A549 (cell line): ENCODE measurements at regions not wholly inside any gene's neighbourhood (a gene's known extent, or its start where the extent isn't known, plus 50 kb on each side); places are given as distances from the start of the nearest gene placed in this dataset.
"Not testable (repeated sequence)": the region's sequence is repeated elsewhere in the genome, so short reads cannot be mapped to it uniquely, and the experiment has no call there.

ENCODE experiments used
- ATAC-seq, 2 experiments: fragments of 200-7000 bp in 1 of 2; fragments of >200 bp in 1 of 2; cut with Nextera tagmentation in 1 of 2; cut with Tn5 transposase in 1 of 2; 3 replicates each; pipeline versions ENCODE4 v1.8.0 to v1.9.1; 2018 to 2020; ENCODE audit warnings: mild to moderate bottlenecking in 1 of 2, moderate library complexity in 1 of 2
- CTCF ChIA-PET: fragments of 300-600 bp; sonication (Branson Sonifier 250); formaldehyde crosslinking; extraction: SDS; loops from one replicate; lab custom pipeline; 2021; ENCODE audit warnings: antibody characterized with exemption, inconsistent platforms; lab: Yijun Ruan, JAX
- POLR2A ChIA-PET: fragments of 350-600 bp; formaldehyde crosslinking; extraction: SDS; loops from one replicate; lab custom pipeline; 2021; ENCODE audit warnings: antibody characterized with exemption, inconsistent platforms; lab: Yijun Ruan, JAX
- DNase-seq, 2 experiments: peaks; one replicate each; pipeline versions ENCODE4 v3.0.0 to v3.0.0-alpha.2; 2011 to 2016; ENCODE audit warnings: low read depth in 1 of 2, low spot score in 1 of 2
- FAIRE-seq: peaks from 2 replicates; lab custom pipeline; 2011; peaks lifted over from hg19 to GRCh38; lab: Jason Lieb, UNC
- H3K27ac ChIP-seq, 2 experiments: fragments of >200 bp; sonication (Bioruptor Twin); formaldehyde crosslinking; 3 replicates each; pipeline ENCODE4 v1.5.1; 2016 to 2017
- H3K4me1 ChIP-seq: fragments of >200 bp; sonication (Bioruptor Twin); formaldehyde crosslinking; 3 replicates; pipeline ENCODE4 v1.6.1; 2016
- H3K4me2 ChIP-seq: fragments of >200 bp; sonication (Bioruptor Twin); formaldehyde crosslinking; 3 replicates; pipeline ENCODE4 v1.6.1; 2016
- H3K4me3 ChIP-seq: fragments of >200 bp; sonication (Bioruptor Twin); formaldehyde crosslinking; 3 replicates; pipeline ENCODE4 v1.5.1; 2016
- H3K9me3 ChIP-seq: fragments of >200 bp; sonication (Bioruptor Twin); formaldehyde crosslinking; 3 replicates; pipeline ENCODE4 v1.6.1; 2016
- ATOH8 ChIP-seq: fragments of 250-450 bp; sonication (Bioruptor Pico); IDR thresholded peaks from 2 replicates; pipeline ENCODE4 v1.5.0; 2020; ENCODE audit warnings: low read depth, mild to moderate bottlenecking, moderate library complexity
- CBX2 ChIP-seq: fragments of 200-600 bp; sonication (generic); IDR thresholded peaks from 2 replicates; pipeline ENCODE4 v1.6.1; 2016; ENCODE audit warnings: low read depth, mild to moderate bottlenecking, borderline replicate concordance
- E2F6 ChIP-seq: IDR thresholded peaks from 2 replicates; pipeline ENCODE4 v1.6.1; 2012; ENCODE audit warnings: low read depth, borderline replicate concordance
- FOSB ChIP-seq: fragments of 250-450 bp; sonication (Bioruptor Pico); IDR thresholded peaks from 2 replicates; pipeline ENCODE4 v1.5.0; 2020; ENCODE audit warnings: mild to moderate bottlenecking, moderate library complexity
- FOXS1 ChIP-seq: fragments of 250-450 bp; sonication (Bioruptor Pico); IDR thresholded peaks from 2 replicates; pipeline ENCODE4 v1.5.0; 2020; ENCODE audit warnings: mild to moderate bottlenecking, moderate library complexity
- GATA3 ChIP-seq: IDR thresholded peaks from 2 replicates; pipeline ENCODE4 v1.6.1; 2012; ENCODE audit warnings: borderline replicate concordance
- HEYL ChIP-seq: fragments of 250-450 bp; sonication (Bioruptor Pico); IDR thresholded peaks from 2 replicates; pipeline ENCODE4 v1.8.0; 2021; ENCODE audit warnings: mild to moderate bottlenecking, moderate library complexity
- HOXB13 ChIP-seq: fragments of 250-450 bp; sonication (Bioruptor Pico); IDR thresholded peaks from 2 replicates; pipeline ENCODE4 v1.5.0; 2020; ENCODE audit warnings: low read depth, mild to moderate bottlenecking, moderate library complexity
- JUNB ChIP-seq: fragments of >200 bp; sonication (Bioruptor Twin); formaldehyde crosslinking; IDR thresholded peaks from 2 replicates; pipeline ENCODE4 v1.6.1; 2016
- KDM5A ChIP-seq: fragments of 200-600 bp; sonication (generic); IDR thresholded peaks from 2 replicates; pipeline ENCODE4 v1.6.1; 2016; ENCODE audit warnings: antibody characterized with exemption, mild to moderate bottlenecking
- MAZ ChIP-seq: fragments of 150-350 bp; IDR thresholded peaks from 2 replicates; pipeline ENCODE4 v1.6.1; 2014; ENCODE audit warnings: antibody characterized with exemption, low read depth, low read length, borderline replicate concordance
- NFE2L2 ChIP-seq: fragments of 150-350 bp; conservative IDR thresholded peaks from 2 replicates; pipeline ENCODE4 v1.6.1; 2014; ENCODE audit warnings: low read length
- NPAS2 ChIP-seq: fragments of 250-450 bp; sonication (Bioruptor Pico); IDR thresholded peaks from 2 replicates; pipeline ENCODE4 v1.8.0; 2022; ENCODE audit warnings: mild to moderate bottlenecking, moderate library complexity, borderline replicate concordance
- PBX3 ChIP-seq: IDR thresholded peaks from 2 replicates; pipeline ENCODE4 v1.6.1; 2012
- PHF8 ChIP-seq: fragments of 200-600 bp; sonication (generic); IDR thresholded peaks from 2 replicates; pipeline ENCODE4 v1.6.1; 2016; ENCODE audit warnings: low read depth, mild to moderate bottlenecking, antibody characterized with exemption, moderate library complexity, borderline replicate concordance
- POLR2A ChIP-seq: IDR thresholded peaks from 2 replicates; pipeline ENCODE4 v1.6.1; 2012; ENCODE audit warnings: mild to moderate bottlenecking, low read length
- RAD21 ChIP-seq, 2 experiments: fragments of >200 bp in 1 of 2; sonication (Bioruptor Twin) in 1 of 2; formaldehyde crosslinking in 1 of 2; IDR thresholded peaks in 1 of 2; conservative IDR thresholded peaks in 1 of 2; 2 replicates in 1 of 2; 3 replicates in 1 of 2; pipeline ENCODE4 v1.6.1; 2012 to 2018; ENCODE audit warnings: inconsistent platforms in 1 of 2
- RARB ChIP-seq: fragments of 250-450 bp; sonication (Bioruptor Pico); IDR thresholded peaks from 2 replicates; pipeline ENCODE4 v1.8.0; 2021; ENCODE audit warnings: mild to moderate bottlenecking, moderate library complexity
- RFX5 ChIP-seq: fragments of 450-650 bp; IDR thresholded peaks from 2 replicates; pipeline ENCODE4 v1.7.1; 2014; ENCODE audit warnings: antibody characterized with exemption, mild to moderate bottlenecking, moderate library complexity
- RNF2 ChIP-seq: fragments of 200-600 bp; sonication (generic); IDR thresholded peaks from 2 replicates; pipeline ENCODE4 v1.6.1; 2016; ENCODE audit warnings: low read depth, mild to moderate bottlenecking, antibody characterized with exemption, moderate library complexity, borderline replicate concordance
- SMC3 ChIP-seq: fragments of >200 bp; sonication (Bioruptor Twin); formaldehyde crosslinking; IDR thresholded peaks from 3 replicates; pipeline ENCODE4 v1.6.1; 2018; ENCODE audit warnings: inconsistent platforms
- ZNF302 ChIP-seq: fragments of 250-450 bp; sonication (Bioruptor Pico); IDR thresholded peaks from 2 replicates; pipeline ENCODE4 v1.9.0; 2021; ENCODE audit warnings: inconsistent platforms, mild to moderate bottlenecking, moderate library complexity
- ZSCAN20 ChIP-seq: fragments of 250-450 bp; sonication (Bioruptor Pico); IDR thresholded peaks from 2 replicates; pipeline ENCODE4 v1.8.0; 2022; ENCODE audit warnings: mild to moderate bottlenecking, moderate library complexity
- WGBS: methylation state at CpG from one replicate; pipeline ENCODE4 v1.1.6; 2017; ENCODE audit errors: missing lambda C conversion rate; 5-methylcytosine and 5-hydroxymethylcytosine counted together

GRCh38 chr1:65550306-65551010 is 130.0 kb downstream of the LEPR start:
- ATAC-seq, POLR2A ChIA-PET, DNase-seq, H3K4me2 ChIP-seq, H3K4me1 ChIP-seq, H3K4me3 ChIP-seq, CTCF ChIA-PET, H3K9me3 ChIP-seq, H3K27ac ChIP-seq, FAIRE-seq: not testable (repeated sequence)
- 72% methylated on average over 22 of the region's 25 CpGs for WGBS

GRCh38 chr1:65552484-65552883 is 132.0 kb downstream of the LEPR start:
- WGBS: 52% methylated on average over 2 of the region's 2 CpGs
- CTCF ChIA-PET, DNase-seq, ATAC-seq, H3K4me2 ChIP-seq, H3K9me3 ChIP-seq, FAIRE-seq, H3K27ac ChIP-seq, H3K4me1 ChIP-seq, H3K4me3 ChIP-seq, POLR2A ChIA-PET: not testable (repeated sequence)

- FAIRE-seq, ATAC-seq, CTCF ChIA-PET, H3K4me3 ChIP-seq, DNase-seq, H3K27ac ChIP-seq, POLR2A ChIA-PET, H3K4me2 ChIP-seq, H3K4me1 ChIP-seq, H3K9me3 ChIP-seq: not testable (repeated sequence)
- WGBS: 57% methylated on average over 5 of the region's 6 CpGs
These were observed 133.8 kb downstream of the LEPR start for GRCh38 chr1:65554086-65554764.

GRCh38 chr1:65554829-65555228 is 134.4 kb downstream of the LEPR start:
- FAIRE-seq: no peak
- H3K4me2 ChIP-seq: no peak overlapping the region
- no peaks in the 10 kb centered on the region for H3K4me1 ChIP-seq
- 54% methylated on average over 5 of the region's 8 CpGs for WGBS
- H3K27ac ChIP-seq: no peak overlapping the region
- TF ChIP-seq PBX3 (no peak), ZNF302 (CRISPR knock-in tag) (no peak), RARB (CRISPR knock-in tag) (no peak), GATA3 (no peak), ZSCAN20 (CRISPR knock-in tag) (no peak), FOXS1 (CRISPR knock-in tag) (no peak), FOSB (CRISPR knock-in tag) (no peak), SMC3 (no peak), E2F6 (no peak), KDM5A (no peak)
- TF ChIP-seq, all 56 proteins: peak for 0
- POLR2A ChIA-PET: no interaction called here
- Histone ChIP-seq H3K9me3 (no peaks in the 10 kb centered on the region), H3K4me3 (no peak overlapping the region)
- ATAC-seq (no peak), DNase-seq (no peak)
- CTCF ChIA-PET: no interaction called here

GRCh38 chr1:65558215-65558614 is 137.7 kb downstream of the LEPR start:
- H3K4me3 ChIP-seq: no peak overlapping the region
- POLR2A ChIA-PET: no interaction called here
- H3K27ac ChIP-seq: no peak overlapping the region
- FAIRE-seq: no peak
- no peaks in the 10 kb centered on the region for H3K4me1 ChIP-seq
- no peak for ATAC-seq
- no peak overlapping the region for H3K4me2 ChIP-seq
- DNase-seq: no peak
- no peaks in the 10 kb centered on the region for H3K9me3 ChIP-seq
- CTCF ChIA-PET: no interaction called here
- TF ChIP-seq MAZ (no peak), NPAS2 (CRISPR knock-in tag) (no peak), CBX2 (no peak), RAD21 (conservative IDR thresholded peaks at IDR 0.05 in 1 of 2, IDR thresholded peaks at IDR 0.05 in 1 of 2) (no peak), RNF2 (no peak), JUNB (no peak), HOXB13 (CRISPR knock-in tag) (no peak), RFX5 (no peak), PHF8 (no peak), HEYL (CRISPR knock-in tag) (no peak), POLR2A (no peak), ATOH8 (CRISPR knock-in tag) (no peak), NFE2L2 (no peak)
